ENCODE measurements at regions not wholly inside any gene's neighbourhood (a gene's known extent, or its start where the extent isn't known, plus 50 kb on each side); places are given as distances from the start of the nearest gene placed in this dataset.

GRCh38 chr6:14258117-14258516 is 140.5 kb downstream of the CD83 start:
- Mint-ChIP-seq H3K27me3 (no peaks in the 10 kb centered on the region), H3K4me1 (peaks cover 9 to 11% (median 10%) of the 10 kb centered on the region in 3 donors), H3K27ac (no peak overlapping the region), H3K4me3 (no peak overlapping the region), H3K9me3 (peaks cover 0 to 7% (median 1%) of the 10 kb centered on the region in 3 donors), H3K36me3 (no peaks in the 10 kb centered on the region)

- H3K4me1 Mint-ChIP-seq = peaks cover 8 to 10% (median 9%) of the 10 kb centered on the region in 3 donors
- H3K4me3 Mint-ChIP-seq = no peak overlapping the region
- H3K27ac Mint-ChIP-seq = no peak overlapping the region
- no peaks in the 10 kb centered on the region for H3K27me3 Mint-ChIP-seq
- H3K36me3 Mint-ChIP-seq = no peaks in the 10 kb centered on the region
- peaks cover 0 to 7% (median 1%) of the 10 kb centered on the region in 3 donors for H3K9me3 Mint-ChIP-seq
Measured at GRCh38 chr6:14258695-14259593, 141.4 kb downstream of the CD83 start.

- Mint-ChIP-seq H3K4me1 (peaks cover 3 to 4% (median 4%) of the 10 kb centered on the region in 3 donors), H3K36me3 (no peaks in the 10 kb centered on the region), H3K9me3 (peaks cover 1 to 7% (median 3%) of the 10 kb centered on the region in 3 donors), H3K27me3 (no peaks in the 10 kb centered on the region), H3K4me3 (no peak overlapping the region), H3K27ac (no peak overlapping the region)
Measured at GRCh38 chr6:14259594-14260152, 142.1 kb downstream of the CD83 start.

- Mint-ChIP-seq H3K4me3 (no peak overlapping the region), H3K36me3 (no peaks in the 10 kb centered on the region), H3K4me1 (peaks cover 4 to 8% (median 5%) of the 10 kb centered on the region in 3 donors), H3K27me3 (no peaks in the 10 kb centered on the region), H3K9me3 (peaks cover 1 to 7% (median 3%) of the 10 kb centered on the region in 3 donors), H3K27ac (no peak overlapping the region)
Measured at GRCh38 chr6:14260839-14261238, 143.3 kb downstream of the CD83 start.

GRCh38 chr6:14263881-14264424 is 146.4 kb downstream of the CD83 start:
- H3K4me3 Mint-ChIP-seq = peak overlapping the region in 1 of 4 donors; percentile 9
- peaks cover 3% of the 10 kb centered on the region for H3K36me3 Mint-ChIP-seq
- no peak overlapping the region for H3K27ac Mint-ChIP-seq
- H3K4me1 Mint-ChIP-seq = peaks cover 11 to 30% (median 24%) of the 10 kb centered on the region in 3 donors
- H3K27me3 Mint-ChIP-seq = no peaks in the 10 kb centered on the region
- H3K9me3 Mint-ChIP-seq = peaks cover 1 to 7% (median 3%) of the 10 kb centered on the region in 3 donors

- Mint-ChIP-seq H3K27me3 (no peaks in the 10 kb centered on the region), H3K27ac (no peak overlapping the region), H3K4me3 (peak overlapping the region in 1 of 4 donors; percentile 29), H3K36me3 (peaks cover 3% of the 10 kb centered on the region), H3K9me3 (peaks cover 1 to 7% (median 3%) of the 10 kb centered on the region in 3 donors), H3K4me1 (peaks cover 19 to 37% (median 36%) of the 10 kb centered on the region in 3 donors)
Measured at GRCh38 chr6:14265049-14266021, 147.8 kb downstream of the CD83 start.

- peaks cover 26 to 42% (median 37%) of the 10 kb centered on the region in 3 donors for H3K4me1 Mint-ChIP-seq
- peaks cover 3% of the 10 kb centered on the region for H3K36me3 Mint-ChIP-seq
- H3K27me3 Mint-ChIP-seq = no peaks in the 10 kb centered on the region
- no peak overlapping the region for H3K27ac Mint-ChIP-seq
- peaks cover 0 to 3% (median under 1%) of the 10 kb centered on the region in 3 donors for H3K9me3 Mint-ChIP-seq
- H3K4me3 Mint-ChIP-seq = peak overlapping the region in 2 of 4 donors; percentile 50 to 73
Measured at GRCh38 chr6:14266266-14266665, 148.7 kb downstream of the CD83 start.

GRCh38 chr6:14267885-14268660 is 150.5 kb downstream of the CD83 start:
- peak overlapping the region in 1 of 4 donors; percentile 43 for H3K4me3 Mint-ChIP-seq
- peaks cover 29 to 46% (median 37%) of the 10 kb centered on the region in 3 donors for H3K4me1 Mint-ChIP-seq
- H3K27ac Mint-ChIP-seq = peak overlapping the region in 2 of 3 donors; percentile 19 to 47

GRCh38 chr6:14269436-14269835 is 151.9 kb downstream of the CD83 start:
- no peaks in the 10 kb centered on the region for H3K27me3 Mint-ChIP-seq
- peaks cover 0 to 2% (median 0%) of the 10 kb centered on the region in 3 donors for H3K9me3 Mint-ChIP-seq
- peaks cover 33 to 54% (median 38%) of the 10 kb centered on the region in 3 donors for H3K4me1 Mint-ChIP-seq
- H3K36me3 Mint-ChIP-seq = peaks cover 10% of the 10 kb centered on the region
- no peak overlapping the region for H3K27ac Mint-ChIP-seq
- peak overlapping the region in 1 of 4 donors; percentile 73 for H3K4me3 Mint-ChIP-seq

More at GRCh38 chr6:14267885-14268660, 150.5 kb downstream of the CD83 start:
- Mint-ChIP-seq H3K9me3 (peaks cover 0 to 3% (median 2%) of the 10 kb centered on the region in 3 donors), H3K36me3 (peaks cover 8% of the 10 kb centered on the region), H3K27me3 (no peaks in the 10 kb centered on the region)

GRCh38 chr6:14270142-14270893 is 152.7 kb downstream of the CD83 start:
- peaks cover 10% of the 10 kb centered on the region for H3K36me3 Mint-ChIP-seq
- H3K27me3 Mint-ChIP-seq = no peaks in the 10 kb centered on the region
- H3K27ac Mint-ChIP-seq = peak overlapping the region in 1 of 3 donors; percentile 93
- peaks cover 0 to 2% (median 0%) of the 10 kb centered on the region in 3 donors for H3K9me3 Mint-ChIP-seq
- H3K4me3 Mint-ChIP-seq = peak overlapping the region in 1 of 4 donors; percentile 55
- H3K4me1 Mint-ChIP-seq = peaks cover 38 to 63% (median 41%) of the 10 kb centered on the region in 3 donors

- no peak overlapping the region for H3K27ac Mint-ChIP-seq
- H3K4me1 Mint-ChIP-seq = peaks cover 41 to 65% (median 43%) of the 10 kb centered on the region in 3 donors
- peak overlapping the region in 1 of 4 donors; percentile 53 for H3K4me3 Mint-ChIP-seq
- H3K9me3 Mint-ChIP-seq = peaks cover 0 to 2% (median 0%) of the 10 kb centered on the region in 3 donors
- no peaks in the 10 kb centered on the region for H3K27me3 Mint-ChIP-seq
- peaks cover 10% of the 10 kb centered on the region for H3K36me3 Mint-ChIP-seq
Measured at GRCh38 chr6:14270925-14271788, 153.6 kb downstream of the CD83 start.

Data from IgD-negative memory B cell (primary cell).